ENCODE measurements at regions not wholly inside any gene's neighbourhood (a gene's known extent, or its start where the extent isn't known, plus 50 kb on each side); places are given as distances from the start of the nearest gene placed in this dataset.

- H3K9me3 ChIP-seq (replicated peaks), result no peaks in the 10 kb centered on the region
- no peak for TF ChIP-seq CTCF (IDR thresholded peaks at IDR 0.05; ENCODE audit: borderline replicate concordance)
These were observed 76.9 kb downstream of the FAM50B start for GRCh38 chr6:3926150-3926482.

GRCh38 chr6:3928111-3928510 is 78.9 kb downstream of the FAM50B start:
- TF ChIP-seq CTCF (IDR thresholded peaks at IDR 0.05; ENCODE audit: borderline replicate concordance), result no peak
- intact Hi-C loops (cut with micrococcal nuclease), result no loop called here
- DNase-seq, result no peak

More at GRCh38 chr6:3926150-3926482, 76.9 kb downstream of the FAM50B start:
- peak; percentile 58 for DNase-seq
- Histone ChIP-seq H3K4me3 (peak overlapping the region; percentile 50), H3K27me3 (ENCODE audit: low read depth) (no peaks in the 10 kb centered on the region), H3K27ac (replicated peaks) (peak overlapping the region; percentile 78), H3K36me3 (no peaks in the 10 kb centered on the region), H3K4me1 (peaks cover 48% of the 10 kb centered on the region)
- intact Hi-C loops (cut with micrococcal nuclease), result no loop called here

GRCh38 chr6:3929281-3929798 is 80.2 kb downstream of the FAM50B start:
- Histone ChIP-seq H3K9me3 (replicated peaks) (no peaks in the 10 kb centered on the region), H3K27me3 (ENCODE audit: low read depth) (no peaks in the 10 kb centered on the region), H3K36me3 (no peaks in the 10 kb centered on the region), H3K4me1 (peaks cover 44% of the 10 kb centered on the region), H3K4me3 (no peak overlapping the region), H3K27ac (replicated peaks) (peak overlapping the region; percentile 24)
- DNase-seq, result no peak
- intact Hi-C loops (cut with micrococcal nuclease), result no loop called here
- no peak for TF ChIP-seq CTCF (IDR thresholded peaks at IDR 0.05; ENCODE audit: borderline replicate concordance)

More at GRCh38 chr6:3928111-3928510, 78.9 kb downstream of the FAM50B start:
- no peaks in the 10 kb centered on the region for H3K27me3 ChIP-seq (ENCODE audit: low read depth)
- no peaks in the 10 kb centered on the region for H3K9me3 ChIP-seq (replicated peaks)
- no peak overlapping the region for H3K4me3 ChIP-seq
- H3K27ac ChIP-seq (replicated peaks), result peak overlapping the region; percentile 22
- peaks cover 48% of the 10 kb centered on the region for H3K4me1 ChIP-seq
- no peaks in the 10 kb centered on the region for H3K36me3 ChIP-seq

GRCh38 chr6:3937438-3937837 is 88.3 kb downstream of the FAM50B start:
- no peaks in the 10 kb centered on the region for H3K4me1 ChIP-seq
- no peaks in the 10 kb centered on the region for H3K36me3 ChIP-seq
- H3K27me3 ChIP-seq (ENCODE audit: low read depth), result peaks cover 23% of the 10 kb centered on the region
- no peak overlapping the region for H3K4me3 ChIP-seq
- TF ChIP-seq CTCF (IDR thresholded peaks at IDR 0.05; ENCODE audit: borderline replicate concordance), result no peak
- H3K27ac ChIP-seq (replicated peaks), result no peak overlapping the region
- DNase-seq, result no peak
- H3K9me3 ChIP-seq (replicated peaks), result no peaks in the 10 kb centered on the region
- intact Hi-C loops (cut with micrococcal nuclease), result no loop called here

GRCh38 chr6:3938715-3939367 is 89.7 kb downstream of the FAM50B start:
- intact Hi-C loops (cut with micrococcal nuclease), result no loop called here
- Histone ChIP-seq H3K27me3 (ENCODE audit: low read depth) (peaks cover 23% of the 10 kb centered on the region), H3K9me3 (replicated peaks) (no peaks in the 10 kb centered on the region), H3K4me3 (no peak overlapping the region), H3K36me3 (no peaks in the 10 kb centered on the region), H3K4me1 (no peaks in the 10 kb centered on the region), H3K27ac (replicated peaks) (no peak overlapping the region)
- no peak for TF ChIP-seq CTCF (IDR thresholded peaks at IDR 0.05; ENCODE audit: borderline replicate concordance)
- DNase-seq, result no peak

All from left ventricle myocardium inferior (tissue), 1 donor.